HPDE6-E6E7 (cell line): ENCODE measurements at regions not wholly inside any gene's neighbourhood (a gene's known extent, or its start where the extent isn't known, plus 50 kb on each side); places are given as distances from the start of the nearest gene placed in this dataset.
A peak's percentile ranks its signal among the peaks of the same experiment; 100 is the strongest.

ENCODE experiments used
- DNase-seq: peaks from one replicate; pipeline ENCODE4 v3.0.0; 2011; ENCODE audit warnings: missing footprints; ENCODE audit errors: extremely low spot score

- no peak for DNase-seq
Measured at GRCh38 chr1:228848406-228848805, 113.1 kb downstream of the RHOU start.

GRCh38 chr1:228849011-228849541 lies 113.8 kb downstream of the RHOU start:
- DNase-seq = no peak

GRCh38 chr1:228850141-228851100 lies 115.1 kb downstream of the RHOU start:
- no peak for DNase-seq

DNA sequence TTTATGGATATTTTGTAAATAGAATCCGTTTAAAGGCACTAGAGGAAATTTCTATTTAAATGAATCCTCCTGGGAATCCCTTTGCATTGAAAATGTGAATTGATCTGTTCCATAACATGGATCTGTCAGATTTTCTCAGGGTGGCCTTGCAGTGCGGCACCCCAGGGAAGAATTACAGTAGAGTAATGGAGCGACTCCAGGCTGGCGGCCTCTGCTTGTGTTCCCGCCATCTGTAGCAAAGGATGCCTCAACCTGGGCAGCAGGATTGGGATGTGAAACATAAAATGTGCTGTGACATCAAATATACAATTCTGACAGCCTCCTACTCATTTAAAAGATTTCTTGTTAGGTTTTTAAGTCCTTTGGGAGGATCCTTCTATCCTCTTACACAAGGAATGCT lies 115.9 kb downstream of the RHOU start:
- DNase-seq = no peak

DNA sequence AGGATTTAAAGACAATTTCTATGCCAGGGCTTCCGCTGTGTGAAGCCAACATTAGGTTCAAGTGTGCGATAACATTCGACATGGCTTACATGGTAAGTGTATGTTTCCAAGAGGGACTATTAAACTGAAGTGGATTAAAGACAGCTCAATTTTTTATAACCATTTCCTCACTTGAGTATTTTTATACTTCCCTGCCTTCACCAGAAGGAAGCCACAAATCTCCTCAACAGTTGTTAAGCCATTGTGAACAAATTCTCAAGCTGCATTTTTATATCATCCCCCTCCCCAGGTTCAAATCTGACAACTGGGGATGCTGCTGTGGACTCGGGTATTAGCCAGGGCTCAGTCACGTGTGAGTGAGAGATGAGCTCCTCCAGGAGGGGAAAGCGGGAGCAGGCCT lies 116.3 kb downstream of the RHOU start:
- no peak for DNase-seq

DNA sequence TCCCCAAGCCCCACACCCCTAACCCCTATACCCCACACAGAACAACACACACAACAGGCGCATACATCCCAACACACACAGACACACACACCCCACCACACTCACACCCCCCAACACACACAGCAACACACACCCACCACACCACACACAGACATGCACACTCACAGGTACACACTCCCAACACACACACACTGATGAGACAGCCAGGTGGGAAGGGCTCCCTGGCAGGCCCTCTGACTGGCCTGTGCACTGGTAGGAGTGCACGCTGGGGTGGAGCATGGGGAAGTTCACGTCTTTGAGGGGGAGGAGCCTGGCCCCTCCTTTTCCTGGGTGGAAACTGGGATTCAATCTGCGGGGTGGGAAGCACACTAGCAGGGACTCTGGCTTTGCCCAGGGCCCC lies 116.7 kb downstream of the RHOU start:
- no peak for DNase-seq

DNA sequence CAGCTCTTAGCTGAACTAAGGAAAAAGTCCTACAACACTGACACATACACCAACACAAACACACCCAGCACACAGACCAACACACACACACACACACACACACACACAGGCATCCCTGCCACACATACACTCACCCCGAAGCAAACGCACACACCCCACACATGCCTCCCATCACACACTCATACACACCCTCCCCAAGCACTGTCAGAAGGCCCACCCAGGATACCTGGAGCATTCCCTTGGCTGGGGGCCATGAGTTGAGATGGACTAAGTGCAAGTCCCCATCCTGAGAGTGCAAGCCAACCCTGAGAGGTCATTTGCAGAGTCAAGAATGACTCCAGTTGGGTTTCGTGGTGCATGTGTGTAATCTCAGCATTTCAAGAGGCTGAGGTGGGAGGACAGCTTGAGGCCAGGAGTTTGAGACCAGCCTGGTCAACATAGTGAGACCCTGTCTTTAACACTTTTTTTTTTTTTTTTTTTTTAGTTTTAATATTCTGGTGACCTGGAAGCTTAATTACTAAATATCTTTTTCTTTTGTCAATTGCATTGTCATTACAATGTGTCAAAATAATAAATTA lies 117.3 kb downstream of the RHOU start:
- DNase-seq = no peak

DNA sequence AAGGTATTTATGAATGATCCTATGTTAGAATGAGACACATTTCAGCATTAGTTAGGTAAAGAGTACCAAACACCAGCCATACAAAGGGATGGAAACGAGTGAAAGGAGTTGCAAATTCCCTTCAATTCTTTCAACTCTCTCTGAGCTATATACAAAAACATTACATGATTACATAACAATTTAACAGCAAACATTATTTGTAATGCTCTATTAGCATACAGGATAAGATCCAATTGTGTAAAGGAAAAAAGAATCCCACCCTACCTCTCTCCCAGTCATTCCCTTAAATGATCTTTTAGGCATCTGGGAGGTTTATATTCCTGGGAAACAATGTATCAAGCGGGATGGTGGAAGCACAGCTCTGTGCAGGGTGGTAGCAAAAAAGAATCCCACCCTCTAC lies 117.9 kb downstream of the RHOU start:
- DNase-seq = no peak

- no peak for DNase-seq
Measured at GRCh38 chr1:228853637-228854036, 118.4 kb downstream of the RHOU start.

- DNase-seq = no peak
Measured at GRCh38 chr1:228854907-228855306, 119.6 kb downstream of the RHOU start.

DNA sequence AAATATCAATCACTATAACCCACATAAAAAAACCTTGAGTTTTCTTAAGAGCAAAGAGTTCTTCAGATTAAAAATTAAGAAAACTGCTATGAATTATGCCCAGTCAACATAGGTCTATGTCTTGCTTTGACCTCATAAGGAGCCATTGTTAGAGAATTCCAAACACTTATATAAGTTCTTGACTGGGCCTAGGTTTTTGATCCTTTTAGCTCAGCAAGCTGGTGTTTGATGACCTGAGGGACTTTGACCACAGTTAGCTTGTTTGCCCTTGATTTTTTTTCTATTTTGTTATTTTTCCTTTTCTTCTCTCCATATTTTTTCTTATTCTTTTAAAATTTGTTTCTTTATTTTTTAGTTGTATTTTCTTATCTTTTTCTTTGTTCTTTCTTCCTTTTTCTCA lies 122.3 kb downstream of the RHOU start:
- no peak for DNase-seq

GRCh38 chr1:228860911-228861831 lies 125.9 kb downstream of the RHOU start:
- peak; percentile 93 for DNase-seq

- DNase-seq = no peak
Measured at GRCh38 chr1:228861832-228862180, 126.5 kb downstream of the RHOU start.

GRCh38 chr1:228862542-228863505 lies 127.5 kb downstream of the RHOU start:
- no peak for DNase-seq

DNA sequence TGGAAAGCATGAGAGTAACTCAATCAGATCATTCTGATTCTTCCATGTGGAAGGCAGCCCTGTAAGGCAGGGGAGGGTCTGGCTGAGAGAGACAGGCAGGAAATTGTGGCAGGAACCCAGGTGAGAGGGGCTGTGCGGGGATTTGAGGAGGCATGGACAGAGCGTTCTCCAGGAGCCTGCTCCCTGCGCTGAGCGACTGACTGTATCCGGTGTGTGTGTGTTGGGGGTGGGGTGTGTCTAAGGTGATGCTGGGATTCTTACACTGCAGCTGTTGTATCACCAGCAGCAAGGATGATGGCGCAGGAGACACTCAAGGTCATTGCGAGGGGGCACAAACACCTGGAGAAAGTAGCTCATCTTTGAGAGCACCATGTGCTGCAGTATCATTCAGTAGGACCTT lies 128.5 kb downstream of the RHOU start:
- DNase-seq = no peak

DNA sequence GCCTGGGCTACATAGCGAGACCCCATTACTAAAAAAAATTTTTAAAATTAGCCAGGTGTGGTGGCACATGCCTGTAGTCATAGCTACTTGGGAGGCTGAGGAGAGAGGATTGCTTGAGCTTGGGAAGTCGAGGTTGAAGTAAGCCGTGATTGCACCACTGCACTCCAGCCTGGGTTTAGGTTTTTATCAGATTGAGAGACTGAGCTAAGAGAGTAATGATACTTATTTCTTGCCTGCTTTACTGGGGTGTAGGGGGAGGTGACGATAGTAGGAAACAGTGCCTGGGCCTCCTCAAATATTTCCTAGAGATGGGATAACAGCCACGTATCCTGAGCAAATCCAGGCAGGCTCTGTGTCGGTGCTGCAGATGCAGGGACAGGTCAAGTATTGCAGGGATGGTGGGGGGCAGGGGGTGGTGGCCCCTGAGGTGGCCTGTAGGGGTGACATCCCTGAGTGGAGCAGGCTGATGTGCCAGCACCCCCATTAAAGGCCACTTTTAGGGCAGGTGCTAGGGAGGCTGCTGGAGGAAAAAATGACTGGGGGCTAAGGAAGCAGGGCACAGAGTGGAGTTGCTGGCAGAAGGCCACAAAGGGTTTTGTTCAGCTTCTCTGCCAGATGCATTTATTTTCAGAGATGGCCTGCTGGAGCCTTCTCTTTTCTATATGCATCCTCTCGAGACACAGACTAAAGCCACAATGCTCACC lies 130.5 kb downstream of the RHOU start:
- no peak for DNase-seq

DNA sequence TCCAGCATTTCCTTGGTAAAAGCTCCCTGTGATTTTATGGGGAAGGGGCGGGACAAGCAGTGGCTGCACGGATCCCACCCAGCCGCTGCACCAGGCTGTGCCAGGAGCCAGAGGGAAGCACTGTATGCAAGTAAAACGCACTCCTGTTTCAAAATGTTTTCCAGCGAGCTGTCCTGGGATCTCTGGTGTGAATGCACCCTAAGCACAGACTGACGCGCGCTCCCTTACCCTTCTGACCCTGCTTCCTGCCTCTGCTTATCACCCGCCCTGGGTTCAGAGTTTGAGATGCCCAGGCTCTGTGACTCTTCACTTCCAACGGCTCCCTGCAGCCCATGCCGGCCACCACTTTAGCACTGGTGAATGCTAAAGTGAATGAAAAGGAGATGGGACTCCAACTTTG lies 131.2 kb downstream of the RHOU start:
- DNase-seq = no peak

DNA sequence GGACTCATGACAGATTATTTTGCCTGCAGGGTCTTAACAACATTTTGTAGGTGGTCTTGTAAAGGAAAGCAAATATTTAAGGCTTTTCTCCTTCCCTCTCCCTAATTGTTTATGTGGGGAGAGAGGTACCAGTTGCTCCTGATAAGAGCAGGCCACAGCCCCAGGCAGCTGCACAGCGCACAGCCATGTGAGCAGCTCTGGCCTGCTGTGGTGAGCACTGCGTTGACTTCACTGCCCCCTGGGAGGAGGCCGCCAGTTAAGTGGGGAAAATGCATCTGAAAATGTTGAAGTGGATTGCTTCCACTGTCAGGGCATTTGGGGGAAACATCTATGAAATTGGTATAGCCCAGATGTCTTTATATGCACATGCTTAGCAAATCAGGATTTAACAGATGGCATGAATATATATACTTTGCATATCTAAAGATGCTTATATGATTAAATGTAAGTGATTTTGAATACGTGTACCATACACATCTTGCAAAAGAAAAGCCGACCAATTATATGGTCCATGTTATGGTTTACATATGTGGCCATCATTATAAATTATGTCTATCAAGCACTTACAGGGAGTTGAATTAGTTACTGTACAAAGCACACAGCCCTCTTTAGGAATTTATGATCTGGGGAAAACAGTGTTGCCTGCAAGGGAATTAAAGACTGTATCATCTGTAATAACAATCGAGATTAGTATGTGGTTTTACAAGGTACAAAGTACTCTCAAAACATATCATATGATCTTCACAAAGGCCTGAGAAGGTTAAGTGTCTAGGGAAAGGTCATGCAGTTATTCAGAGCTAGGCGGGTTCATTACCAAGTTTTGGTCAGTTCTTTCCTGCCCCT lies 132.1 kb downstream of the RHOU start:
- DNase-seq = no peak
